ENCODE measurements at regions not wholly inside any gene's neighbourhood (a gene's known extent, or its start where the extent isn't known, plus 50 kb on each side); places are given as distances from the start of the nearest gene placed in this dataset.

DNA sequence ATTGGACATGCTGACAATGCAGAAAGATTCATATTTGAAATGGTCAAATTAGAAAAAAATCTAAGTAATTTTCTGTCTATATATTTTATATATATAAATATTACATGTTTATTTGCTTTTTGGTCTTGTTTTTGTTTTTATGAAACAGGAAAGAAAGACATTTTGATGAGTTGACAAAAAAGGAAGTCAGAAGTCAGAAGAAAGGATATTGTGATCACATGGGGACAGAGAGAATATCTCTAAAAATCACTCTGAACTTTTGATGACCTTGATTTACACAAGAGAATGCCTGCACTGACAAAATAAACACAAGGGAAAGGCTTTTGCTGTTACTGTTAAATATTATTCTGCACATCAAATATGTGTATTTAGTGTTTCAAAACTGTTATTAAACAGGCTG is 811.2 kb downstream of the SI start:
- no peak for DNase-seq (ENCODE audit: low spot score)

DNA sequence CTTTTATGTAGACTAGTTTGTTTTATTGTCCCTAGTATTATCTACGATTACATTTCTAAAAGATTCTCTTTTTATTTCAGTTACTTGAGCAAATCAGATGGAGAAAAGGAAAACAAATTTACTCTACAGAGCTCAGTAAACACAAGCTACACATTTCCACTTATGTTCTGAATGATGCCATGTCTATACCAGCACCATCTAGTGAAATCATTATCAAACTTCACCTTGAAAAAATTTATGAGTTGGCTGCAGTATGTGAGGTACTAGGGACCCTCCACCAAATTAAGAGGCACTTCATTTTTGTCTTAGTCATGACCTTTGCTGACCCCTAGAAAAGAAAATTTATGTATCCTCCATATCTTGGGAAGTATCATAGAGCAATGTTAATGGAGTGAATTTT is 827.4 kb downstream of the SI start:
- DNase-seq (ENCODE audit: low spot score), result no peak

DNA sequence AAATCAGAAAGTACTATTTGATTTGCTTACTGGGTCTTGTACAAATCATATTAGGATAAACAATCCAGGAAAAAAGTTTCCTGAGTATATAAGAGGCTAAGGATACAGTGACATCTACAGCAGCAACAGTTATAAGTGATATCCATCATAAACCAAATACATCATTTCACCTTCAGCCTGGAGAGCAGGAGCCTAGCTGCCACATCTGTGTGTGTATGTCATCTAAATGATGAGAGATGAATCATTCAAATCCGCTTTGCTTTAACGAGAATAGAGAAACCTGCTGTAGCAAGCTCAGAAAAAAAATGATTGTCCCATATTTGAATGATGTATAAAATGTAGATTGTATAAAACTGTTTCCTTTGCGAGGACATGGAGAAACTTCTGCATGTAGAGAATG is 841.4 kb downstream of the SI start:
- DNase-seq (ENCODE audit: low spot score), result no peak

DNA sequence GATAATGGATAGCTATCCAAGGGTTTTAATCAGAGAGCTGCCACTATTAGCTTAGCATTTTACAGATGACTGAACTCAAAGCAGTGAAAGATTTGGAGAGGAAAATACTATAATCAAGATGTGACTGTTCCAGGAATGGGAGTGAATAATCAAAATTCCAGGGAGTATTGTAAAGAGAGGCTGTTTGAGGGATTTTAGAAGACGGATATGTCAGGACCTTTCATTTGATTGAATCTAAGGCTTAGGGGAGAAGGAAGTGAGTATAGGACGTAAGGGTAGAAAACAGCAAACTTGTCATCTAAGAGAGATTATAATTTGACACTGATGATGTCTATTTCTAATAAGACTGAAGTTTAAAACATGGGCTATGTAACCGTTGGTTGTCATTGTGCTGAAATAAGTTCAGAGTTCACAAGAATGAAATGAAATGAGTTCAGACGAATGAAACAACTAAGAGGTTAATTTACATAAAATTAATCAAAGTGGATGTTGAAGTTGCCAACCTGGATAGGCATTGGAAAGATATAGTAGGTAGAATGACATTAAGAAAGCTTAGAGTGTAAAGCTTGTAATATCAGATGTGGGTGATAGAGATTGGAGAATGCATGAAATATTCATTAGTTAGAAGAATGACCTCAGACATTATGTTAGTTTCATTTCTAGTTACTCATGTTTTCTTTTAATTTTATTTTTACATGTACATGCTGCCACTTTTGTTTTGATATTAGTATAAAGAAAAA is 842.8 kb downstream of the SI start:
- DNase-seq (ENCODE audit: low spot score), result peak; percentile 9

DNA sequence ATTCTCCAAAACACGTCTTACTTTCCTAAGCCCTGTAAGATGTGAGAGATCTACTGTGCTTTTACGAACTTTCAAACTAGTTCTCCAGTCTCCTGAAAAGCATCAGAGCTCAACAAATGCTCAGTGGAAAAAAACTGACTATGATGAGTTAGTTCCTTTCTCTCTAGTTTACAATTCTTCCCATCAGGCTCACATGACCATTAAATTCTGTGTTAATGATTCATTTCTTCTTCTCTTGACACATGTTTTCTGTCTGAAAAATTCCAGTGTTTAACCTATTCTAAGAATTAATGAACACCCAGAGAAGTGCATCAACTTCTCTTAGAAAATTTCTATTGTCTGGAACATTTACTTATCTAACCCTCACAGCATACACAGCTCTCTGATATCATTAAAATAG is 844.3 kb downstream of the SI start:
- peak; percentile 76 for DNase-seq (ENCODE audit: low spot score)

DNA sequence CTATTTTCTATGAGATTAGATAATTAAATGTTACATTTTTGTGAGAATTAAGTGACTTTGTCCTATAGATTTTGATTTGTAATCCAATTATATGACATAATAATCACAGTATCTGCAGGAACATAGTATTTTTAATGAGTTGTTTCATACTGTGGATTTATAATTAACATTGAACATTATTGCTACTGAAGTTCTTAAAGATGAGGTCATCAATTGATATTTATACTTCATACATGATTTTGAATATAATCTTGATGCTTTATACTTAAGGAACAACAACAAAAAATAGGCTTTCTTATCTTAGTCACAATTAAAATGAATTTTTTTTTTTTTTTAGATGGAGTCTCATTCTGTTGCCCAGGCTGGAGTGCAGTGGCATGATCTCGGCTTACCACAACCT is 846.6 kb downstream of the SI start:
- no peak for DNase-seq (ENCODE audit: low spot score)

DNA sequence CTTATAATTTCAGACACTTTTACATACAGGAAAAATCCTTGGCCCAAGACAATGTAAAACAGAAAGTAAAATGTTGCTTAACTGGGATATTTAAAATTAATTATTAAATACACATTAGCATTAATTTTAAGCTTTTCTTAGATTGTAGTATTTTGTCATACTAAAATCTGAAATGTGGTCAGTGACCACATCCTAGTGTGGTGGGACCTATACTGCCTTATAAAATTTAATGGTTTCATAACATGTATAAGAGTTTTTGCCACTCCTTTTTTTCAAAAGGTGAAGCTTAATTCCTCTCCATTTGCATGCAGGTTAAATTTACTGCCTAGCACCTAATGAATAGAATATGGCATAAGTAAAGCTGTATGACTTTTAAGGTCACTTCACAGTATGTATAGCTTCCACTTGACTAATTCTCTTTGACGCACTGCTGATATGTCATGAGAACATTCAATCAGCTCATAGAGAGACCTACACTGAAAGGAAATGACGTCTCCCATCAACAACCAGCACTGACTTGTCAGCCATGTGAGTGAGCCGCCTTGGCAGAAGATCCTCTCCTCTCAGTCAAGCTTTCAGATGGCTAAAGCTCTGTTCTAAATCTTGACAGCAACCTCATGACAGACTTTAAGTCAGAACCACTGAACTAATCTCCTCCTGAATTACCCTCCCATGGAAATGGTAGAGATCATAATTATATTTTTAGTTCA is 847.8 kb downstream of the SI start:
- DNase-seq (ENCODE audit: low spot score), result no peak

DNA sequence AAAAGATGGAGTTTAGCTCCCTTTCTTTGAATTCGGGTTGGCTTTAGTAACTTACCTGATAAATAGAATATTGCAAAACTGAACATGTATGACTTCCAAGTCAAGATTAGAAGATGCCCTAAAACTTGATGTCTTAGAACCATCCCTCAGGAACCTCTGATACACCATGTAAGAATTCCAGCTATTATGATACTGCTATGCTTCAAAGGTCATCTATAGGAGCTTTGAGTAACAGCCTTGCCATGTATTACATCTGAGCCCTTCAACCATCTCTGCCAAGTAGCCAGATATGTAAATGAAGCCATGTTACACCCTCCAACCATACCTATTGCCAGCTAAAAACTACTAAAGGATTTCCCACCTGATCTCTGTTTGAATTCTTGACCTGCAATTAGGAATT is 854.2 kb downstream of the SI start:
- no peak for DNase-seq (ENCODE audit: low spot score)

DNA sequence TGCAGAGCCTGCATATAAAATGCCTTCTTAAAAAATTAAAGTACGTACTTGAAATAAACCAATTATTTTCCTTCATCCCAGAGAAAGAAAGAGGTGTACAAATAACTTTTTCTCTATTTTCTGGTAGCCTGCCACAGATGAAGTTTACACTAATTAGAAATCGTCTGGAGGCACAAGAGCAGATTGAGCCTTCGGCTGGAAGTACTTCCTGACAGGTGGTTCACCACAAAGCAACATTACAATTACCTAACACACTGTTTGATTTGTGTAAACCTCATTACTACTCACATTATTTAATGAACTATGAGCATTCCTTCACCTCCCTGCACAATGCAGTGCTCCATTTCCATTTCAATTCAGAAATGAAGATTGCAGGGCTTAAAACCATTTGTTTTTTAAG is 856.1 kb downstream of the SI start:
- no peak for DNase-seq (ENCODE audit: low spot score)

DNA sequence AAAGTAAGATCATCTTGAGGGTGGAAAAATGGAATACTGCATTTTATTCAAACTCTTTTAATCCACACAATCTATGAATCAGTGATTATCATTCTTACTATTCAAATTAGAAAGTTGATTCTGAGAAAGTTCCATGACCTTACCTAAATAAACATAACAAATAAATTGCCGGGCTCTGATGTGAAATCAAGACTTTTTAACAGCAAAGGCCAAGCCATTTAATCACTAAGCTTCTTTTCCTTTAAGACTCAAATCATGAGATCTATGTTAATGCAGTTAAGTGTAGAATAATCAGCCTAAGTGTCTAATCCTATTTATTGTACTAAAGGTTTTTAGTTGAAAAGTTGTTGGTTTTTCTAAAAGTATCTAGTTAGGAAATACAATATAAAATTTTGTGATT is 857.0 kb downstream of the SI start:
- DNase-seq (ENCODE audit: low spot score), result no peak

DNA sequence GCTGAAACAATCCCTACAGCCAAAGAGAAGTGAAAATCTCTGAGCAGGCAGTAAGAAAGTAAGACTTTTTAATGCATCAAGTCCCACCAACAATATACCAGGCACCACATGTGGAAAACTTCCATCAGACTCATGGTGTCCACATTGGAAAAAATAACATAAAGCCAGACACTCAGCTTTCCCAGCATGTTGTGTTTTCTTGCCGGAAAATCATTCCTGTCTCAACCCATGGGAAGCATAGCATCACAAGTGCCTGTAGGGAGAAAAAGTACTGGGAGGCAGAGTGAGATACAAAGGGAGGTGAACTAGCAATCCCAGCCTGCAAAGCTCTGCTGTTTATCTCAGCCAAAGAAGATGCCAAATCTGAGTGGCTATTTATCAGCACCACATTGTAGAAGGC is 868.9 kb downstream of the SI start:
- no peak for DNase-seq (ENCODE audit: low spot score)

DNA sequence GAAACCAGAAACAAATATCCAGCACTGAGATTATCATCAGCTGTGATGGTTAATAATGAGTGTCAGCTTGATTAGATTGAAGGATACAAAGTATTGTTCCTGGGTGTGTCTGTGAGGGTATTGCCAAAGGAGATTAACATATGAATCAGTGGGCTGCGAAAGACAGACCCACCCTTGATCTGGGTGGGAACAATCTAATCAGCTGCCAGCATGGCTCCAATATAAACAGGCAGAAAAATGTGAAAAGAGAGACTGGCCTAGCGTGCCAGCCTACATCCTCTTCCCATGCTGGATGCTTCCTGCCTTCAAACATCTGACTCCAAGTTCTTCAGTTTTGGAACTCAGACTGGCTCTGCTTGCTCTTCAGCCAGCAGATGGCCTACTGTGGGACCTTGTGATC is 869.5 kb downstream of the SI start:
- peak; percentile 5 for DNase-seq (ENCODE audit: low spot score)

DNA sequence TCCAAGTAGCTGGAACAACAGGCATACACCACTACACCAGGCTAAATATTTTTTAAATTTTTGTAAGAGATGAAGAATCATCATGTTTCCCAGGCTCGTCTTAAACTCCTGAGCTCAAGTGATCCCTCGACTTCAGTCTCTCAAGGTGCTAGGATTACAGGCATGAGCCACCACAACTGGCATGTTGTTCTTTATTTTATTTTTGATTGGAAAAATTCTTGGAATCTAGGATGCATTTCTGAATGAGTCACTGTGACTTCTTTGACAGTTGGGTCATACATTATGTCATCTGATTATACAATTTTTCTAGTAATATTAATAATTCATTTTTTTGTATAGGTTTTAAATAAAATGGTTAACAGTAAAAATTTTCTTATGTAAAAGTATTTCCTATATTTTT is 870.2 kb downstream of the SI start:
- peak; percentile 5 for DNase-seq (ENCODE audit: low spot score)

DNA sequence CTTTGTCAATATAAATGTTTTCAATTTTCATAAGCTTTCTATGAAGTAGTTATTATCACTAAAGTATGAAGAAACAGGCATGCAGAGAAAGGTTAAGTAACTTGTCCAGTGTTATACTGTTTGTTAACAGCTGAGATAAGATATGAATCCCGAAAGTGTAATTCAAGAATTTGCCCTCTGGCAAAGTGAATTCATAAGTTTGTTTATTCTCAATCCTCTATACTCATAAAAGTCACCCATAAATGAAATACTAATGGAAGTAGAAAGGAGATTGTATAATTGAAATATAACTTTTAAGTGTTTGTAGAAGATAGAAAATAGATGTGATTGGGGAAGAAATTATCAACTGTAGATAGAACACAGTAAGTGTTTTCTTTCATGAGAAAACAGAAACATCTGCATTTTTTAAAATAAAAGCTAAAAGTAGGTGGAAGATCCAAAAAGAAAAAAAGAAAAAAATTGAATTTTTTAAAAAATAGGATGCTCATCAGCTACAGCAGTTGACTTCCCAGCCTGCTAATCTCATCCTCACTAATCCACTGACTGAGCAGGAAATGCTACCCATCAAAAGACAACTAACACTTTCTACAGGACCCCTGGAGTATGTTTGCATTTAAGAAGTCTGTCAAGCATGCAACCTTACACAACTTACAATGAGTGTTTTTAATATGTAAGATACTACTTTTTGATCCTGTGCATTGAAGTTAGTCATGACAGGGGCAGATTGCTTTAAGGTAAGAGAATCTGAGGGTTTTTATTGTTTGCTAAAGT is 878.1 kb downstream of the SI start:
- DNase-seq (ENCODE audit: low spot score), result peak; percentile 18

DNA sequence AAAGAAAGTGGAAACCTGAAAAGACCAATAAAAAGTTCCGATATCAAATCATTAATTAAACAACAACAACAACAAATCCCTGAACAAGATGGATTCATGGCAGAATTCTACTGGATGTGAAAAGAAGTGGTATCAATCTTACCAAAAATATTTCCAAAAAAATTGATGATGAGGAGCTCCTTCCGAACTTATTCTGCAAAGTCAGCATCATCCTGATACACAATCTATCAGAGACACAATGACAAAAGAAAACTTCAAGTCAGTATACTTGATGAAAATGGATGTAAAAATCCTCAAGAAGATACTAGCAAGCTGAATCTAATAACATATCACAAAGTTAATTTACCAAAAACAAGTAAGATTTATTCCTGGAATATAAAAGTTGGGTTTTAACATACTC is 881.8 kb downstream of the SI start:
- DNase-seq (ENCODE audit: low spot score), result no peak

DNA sequence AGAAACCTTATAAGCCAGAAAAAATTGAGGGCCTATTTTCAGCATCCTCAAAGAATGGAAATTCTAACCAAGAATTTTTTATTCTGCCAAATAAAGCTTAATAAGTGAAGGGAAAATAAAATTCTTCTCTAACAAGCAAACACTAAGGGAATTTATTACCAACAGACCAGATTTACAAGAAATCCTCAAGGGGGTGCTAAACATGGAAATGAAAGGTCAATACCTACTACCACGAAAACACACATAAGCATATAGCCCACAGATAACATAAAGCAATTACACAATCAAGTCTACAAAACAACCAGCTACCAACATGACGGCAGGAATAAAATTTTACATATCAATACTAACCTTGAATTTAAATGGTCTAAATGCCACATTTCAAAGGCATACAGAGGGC is 883.5 kb downstream of the SI start:
- DNase-seq (ENCODE audit: low spot score), result no peak

DNA sequence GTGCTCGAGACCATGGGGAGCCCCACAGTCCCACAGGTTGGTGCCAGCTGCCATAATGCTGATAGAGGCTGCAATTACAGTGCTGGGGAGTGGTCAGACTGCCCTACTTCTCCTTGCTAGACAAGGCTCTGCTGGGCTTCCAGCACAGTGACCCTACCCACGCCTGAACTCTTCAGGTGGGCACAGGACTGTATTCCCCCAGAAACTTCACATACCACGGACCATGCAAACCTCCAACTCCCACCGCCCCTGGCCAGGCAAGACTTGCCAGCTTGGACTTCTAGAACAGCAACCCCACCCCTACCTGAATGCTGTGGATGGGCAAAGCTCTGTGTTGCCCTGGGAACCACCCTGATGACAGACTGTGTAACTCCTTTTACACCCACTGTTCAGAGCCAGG is 885.3 kb downstream of the SI start:
- DNase-seq (ENCODE audit: low spot score), result no peak

DNA sequence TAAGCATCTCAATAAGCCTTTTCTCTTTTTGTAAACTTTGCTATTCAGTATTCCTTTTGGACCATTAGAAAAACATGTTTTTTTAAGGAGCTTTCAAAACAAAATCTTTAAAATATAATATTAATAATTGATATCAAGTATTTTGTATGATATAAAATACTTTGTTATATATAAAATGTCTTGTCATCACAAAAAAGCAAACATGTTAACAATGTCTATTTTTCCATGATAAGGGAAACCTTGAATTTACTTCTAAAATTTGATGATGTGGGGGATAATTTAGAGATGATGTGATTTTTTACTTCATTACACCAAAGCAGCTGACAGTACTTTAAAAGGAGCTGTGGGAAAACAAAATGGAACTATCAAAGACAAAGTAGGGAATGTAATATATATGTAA is 887.7 kb downstream of the SI start:
- no peak for DNase-seq (ENCODE audit: low spot score)

DNA sequence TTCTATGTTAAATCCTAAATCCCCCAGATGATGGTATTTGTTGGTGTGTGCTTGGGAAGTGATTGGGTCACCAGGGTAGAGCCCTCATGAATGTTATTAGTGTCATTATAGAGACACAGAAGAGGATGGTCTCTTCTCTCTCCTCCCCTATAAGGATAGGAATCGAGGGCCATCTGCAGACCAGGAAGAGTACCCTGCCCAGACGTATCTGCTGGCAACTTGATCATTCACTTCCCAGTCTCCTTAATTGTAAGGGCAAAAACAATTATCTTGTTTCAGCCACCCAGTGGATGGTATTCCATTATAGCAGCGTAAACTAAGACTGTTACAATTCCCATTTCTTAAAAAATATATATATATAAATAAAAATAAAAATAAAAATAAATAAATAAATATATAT is 892.2 kb downstream of the SI start:
- DNase-seq (ENCODE audit: low spot score), result no peak

DNA sequence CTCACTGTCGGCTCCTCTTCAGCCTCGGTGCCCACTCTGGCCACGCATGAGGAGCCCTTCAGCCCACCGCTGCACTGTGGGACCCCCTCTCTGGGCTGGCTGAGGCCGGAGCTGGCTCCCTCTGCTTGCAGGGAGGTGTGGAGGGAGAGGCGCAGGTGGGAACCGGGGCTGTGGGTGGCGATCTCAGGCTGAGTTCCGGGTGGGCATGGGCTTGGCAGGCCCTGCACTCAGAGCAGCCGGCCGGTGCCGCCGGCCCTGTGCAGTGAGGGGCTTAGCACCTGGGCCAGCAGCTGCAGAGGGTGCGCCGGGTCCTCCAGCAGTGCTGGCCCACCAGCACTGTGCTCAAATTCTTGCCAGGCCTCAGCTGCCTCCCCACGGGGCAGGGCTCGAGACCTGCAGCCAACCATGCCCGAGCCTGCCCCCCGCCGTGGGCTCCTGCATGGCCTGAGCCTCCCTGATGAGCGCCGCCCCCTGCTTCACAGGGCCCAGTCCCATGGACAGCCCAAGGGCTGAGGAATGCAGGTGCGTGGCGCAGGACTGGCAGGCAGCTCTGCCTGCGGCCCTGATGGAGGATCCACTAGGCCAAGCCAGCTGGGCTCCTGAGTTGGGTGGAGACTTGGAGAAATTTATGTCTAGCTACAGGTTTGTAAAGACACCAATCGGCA is 899.1 kb downstream of the SI start:
- DNase-seq (ENCODE audit: low spot score), result no peak

DNA sequence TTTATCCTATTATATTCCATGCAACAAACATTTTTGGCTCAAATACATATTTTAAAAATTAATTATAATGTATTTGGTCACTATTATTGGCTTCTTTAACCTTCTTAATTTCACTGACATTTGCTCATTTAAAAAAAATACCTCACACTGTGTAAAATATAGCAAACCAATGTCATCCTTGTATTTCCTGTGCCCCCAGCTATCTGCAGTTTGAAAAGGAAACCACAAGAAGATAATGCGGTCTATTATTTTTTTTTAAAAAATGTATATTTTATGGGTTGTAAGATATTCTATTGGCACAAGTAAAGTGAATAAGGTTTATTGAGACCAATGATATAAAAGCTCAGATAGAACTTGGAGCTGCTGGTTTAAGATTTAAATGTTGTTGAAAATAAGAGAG is 904.2 kb downstream of the SI start:
- no peak for DNase-seq (ENCODE audit: low spot score)

DNA sequence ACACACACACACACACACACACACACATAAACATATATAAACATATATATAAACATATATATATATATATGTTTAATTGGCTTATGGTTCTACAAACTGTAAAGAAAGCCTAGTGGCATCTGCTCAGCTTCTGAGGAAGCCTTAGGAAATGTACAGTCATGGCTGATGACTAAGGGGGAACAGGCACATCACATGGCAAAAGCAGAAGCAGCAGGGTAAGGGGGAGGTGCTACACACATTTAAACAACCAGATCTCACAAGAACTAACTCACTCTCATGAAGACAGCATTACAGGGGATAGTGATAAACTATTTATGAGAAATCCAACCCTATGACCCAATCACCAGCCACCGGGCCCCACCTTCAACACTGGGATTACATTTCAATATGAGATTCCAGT is 922.9 kb downstream of the SI start:
- DNase-seq (ENCODE audit: low spot score), result no peak
